Body of pancreas (tissue), 4 donors: ENCODE measurements at regions not wholly inside any gene's neighbourhood (a gene's known extent, or its start where the extent isn't known, plus 50 kb on each side); places are given as distances from the start of the nearest gene placed in this dataset.

Source experiments
- ATAC-seq: fragments of 150-250 bp; one replicate; pipeline ENCODE4 v1.9.1; 2016
- DNase-seq, 4 donors: peaks; one replicate each; pipeline ENCODE4 v3.0.0-alpha.2; 2019
- H3K27ac ChIP-seq, 4 donors: fragments of 200-600 bp; sonication (generic); 1 replicate in 3 of 4; 2 replicates in 1 of 4; pipeline versions ENCODE4 v1.5.1 to v1.6.1; 2016 to 2019; ENCODE audit warnings: mild to moderate bottlenecking in 1 of 4, mixed read lengths in 1 of 4, moderate library complexity in 1 of 4
- H3K27me3 ChIP-seq, 2 donors: fragments of 200-600 bp; sonication (generic); one replicate each; pipeline ENCODE4 v1.6.0; 2016; ENCODE audit warnings: mild to moderate bottlenecking in 1 of 2
- H3K36me3 ChIP-seq, 2 donors: fragments of 200-600 bp; sonication (generic); replicated peaks in 1 of 2; 2 replicates each; pipeline ENCODE4 v1.5.1; 2016; ENCODE audit warnings: low read depth in 2 of 2; ENCODE audit not compliant: insufficient read depth in 1 of 2
- H3K4me1 ChIP-seq: fragments of 200-600 bp; sonication (generic); one replicate; pipeline ENCODE4 v1.6.0; 2016
- H3K4me3 ChIP-seq, 2 donors: fragments of 200-600 bp; sonication (generic); 1 replicate in 1 of 2; 2 replicates in 1 of 2; pipeline ENCODE4 v1.5.1; 2016 to 2019
- H3K9me3 ChIP-seq, 3 donors: fragments of 200-600 bp; sonication (generic); 1 replicate in 2 of 3; 2 replicates in 1 of 3; pipeline ENCODE4 v1.5.1; 2016
- POLR2A ChIP-seq, 3 donors: fragments of 450-650 bp; IDR thresholded peaks; one replicate each; pipeline ENCODE4 v1.6.1; 2016; ENCODE audit warnings: antibody characterized with exemption in 3 of 3, mild to moderate bottlenecking in 2 of 3
- WGBS, 2 donors: methylation state at CpG; one replicate each; pipeline ENCODE4 v1.1.5; 2017; 5-methylcytosine and 5-hydroxymethylcytosine counted together
- intact Hi-C: fragments of 100-400 bp; cut with DNase I; formaldehyde crosslinking; loops from one replicate; pipeline ENCODE4 v1.15.1; 2023
- TF ChIP-seq, protein P1 (sequence below), 7 experiments: fragments of 450-650 bp in 4 of 7; fragments of 200-600 bp in 3 of 7; sonication (generic) in 3 of 7; IDR thresholded peaks; one replicate each; pipeline ENCODE4 v1.5.1; 2016 to 2019; ENCODE audit warnings: antibody characterized with exemption in 7 of 7

DNA sequence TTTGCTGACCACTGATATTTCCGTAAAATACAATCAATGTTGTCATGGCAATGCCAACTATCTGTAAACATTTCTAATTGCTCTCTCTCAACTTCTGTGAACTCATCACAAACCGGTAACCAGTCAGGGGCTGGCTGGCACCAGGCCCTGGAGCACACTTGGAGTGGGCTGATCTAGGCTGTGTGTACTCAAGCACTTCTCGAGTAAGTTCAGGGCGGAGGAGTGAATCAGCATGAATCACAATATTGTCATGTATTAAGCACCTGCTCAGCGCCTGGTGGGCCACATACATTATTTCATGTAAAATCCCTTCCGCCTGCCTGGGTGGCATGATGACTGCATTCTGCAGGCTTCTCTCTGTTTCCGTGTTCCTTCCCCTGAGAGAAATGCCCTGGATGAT, 212.4 kb downstream of the FOXD2 start:
- ATAC-seq, result no peak
- TF ChIP-seq, protein P1, sequence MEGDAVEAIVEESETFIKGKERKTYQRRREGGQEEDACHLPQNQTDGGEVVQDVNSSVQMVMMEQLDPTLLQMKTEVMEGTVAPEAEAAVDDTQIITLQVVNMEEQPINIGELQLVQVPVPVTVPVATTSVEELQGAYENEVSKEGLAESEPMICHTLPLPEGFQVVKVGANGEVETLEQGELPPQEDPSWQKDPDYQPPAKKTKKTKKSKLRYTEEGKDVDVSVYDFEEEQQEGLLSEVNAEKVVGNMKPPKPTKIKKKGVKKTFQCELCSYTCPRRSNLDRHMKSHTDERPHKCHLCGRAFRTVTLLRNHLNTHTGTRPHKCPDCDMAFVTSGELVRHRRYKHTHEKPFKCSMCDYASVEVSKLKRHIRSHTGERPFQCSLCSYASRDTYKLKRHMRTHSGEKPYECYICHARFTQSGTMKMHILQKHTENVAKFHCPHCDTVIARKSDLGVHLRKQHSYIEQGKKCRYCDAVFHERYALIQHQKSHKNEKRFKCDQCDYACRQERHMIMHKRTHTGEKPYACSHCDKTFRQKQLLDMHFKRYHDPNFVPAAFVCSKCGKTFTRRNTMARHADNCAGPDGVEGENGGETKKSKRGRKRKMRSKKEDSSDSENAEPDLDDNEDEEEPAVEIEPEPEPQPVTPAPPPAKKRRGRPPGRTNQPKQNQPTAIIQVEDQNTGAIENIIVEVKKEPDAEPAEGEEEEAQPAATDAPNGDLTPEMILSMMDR (IDR thresholded peaks at IDR 0.05), result no peak
- TF ChIP-seq POLR2A (IDR thresholded peaks at IDR 0.05), result no peak
- intact Hi-C loops, result no loop called here
- no peak overlapping the region for H3K27ac ChIP-seq
- 54% methylated on average over 7 of the region's 7 CpGs for WGBS, 2 donors
- H3K4me1 ChIP-seq, result no peaks in the 10 kb centered on the region
- DNase-seq, result peak in 2 of 4 donors; percentile 18 to 21
- no peaks in the 10 kb centered on the region for H3K9me3 ChIP-seq
- no peaks in the 10 kb centered on the region for H3K36me3 ChIP-seq
- no peaks in the 10 kb centered on the region for H3K27me3 ChIP-seq
- no peak overlapping the region for H3K4me3 ChIP-seq

DNA sequence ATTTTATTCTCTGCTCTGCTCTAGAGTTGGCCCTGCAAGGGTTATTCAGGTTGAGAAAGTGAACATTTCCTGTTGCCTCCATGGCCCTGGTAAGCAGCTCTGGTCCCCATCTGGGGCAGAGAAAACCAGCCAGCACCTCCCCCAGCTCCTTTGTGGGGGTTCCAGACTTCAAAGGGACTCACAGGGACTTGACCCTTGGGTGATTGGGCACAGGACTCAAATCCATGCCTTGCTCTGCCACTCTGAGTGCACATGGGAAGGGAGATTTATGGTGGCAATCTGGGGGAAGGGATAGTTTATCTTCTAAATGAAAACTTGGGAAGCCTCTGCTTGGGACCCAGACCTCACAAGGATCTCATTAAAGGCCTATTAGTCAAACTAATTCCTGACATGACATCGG, 212.8 kb downstream of the FOXD2 start:
- Histone ChIP-seq H3K36me3 (no peaks in the 10 kb centered on the region), H3K27ac (no peak overlapping the region), H3K27me3 (no peaks in the 10 kb centered on the region), H3K9me3 (no peaks in the 10 kb centered on the region), H3K4me1 (no peaks in the 10 kb centered on the region), H3K4me3 (no peak overlapping the region)
- intact Hi-C loops, result no loop called here
- TF ChIP-seq, protein P1 (IDR thresholded peaks at IDR 0.05), result no peak
- no peak for TF ChIP-seq POLR2A (IDR thresholded peaks at IDR 0.05)
- DNase-seq, result no peak
- 40 to 45% methylated on average over 1 of the region's 1 CpG for WGBS, 2 donors
- no peak for ATAC-seq

DNA sequence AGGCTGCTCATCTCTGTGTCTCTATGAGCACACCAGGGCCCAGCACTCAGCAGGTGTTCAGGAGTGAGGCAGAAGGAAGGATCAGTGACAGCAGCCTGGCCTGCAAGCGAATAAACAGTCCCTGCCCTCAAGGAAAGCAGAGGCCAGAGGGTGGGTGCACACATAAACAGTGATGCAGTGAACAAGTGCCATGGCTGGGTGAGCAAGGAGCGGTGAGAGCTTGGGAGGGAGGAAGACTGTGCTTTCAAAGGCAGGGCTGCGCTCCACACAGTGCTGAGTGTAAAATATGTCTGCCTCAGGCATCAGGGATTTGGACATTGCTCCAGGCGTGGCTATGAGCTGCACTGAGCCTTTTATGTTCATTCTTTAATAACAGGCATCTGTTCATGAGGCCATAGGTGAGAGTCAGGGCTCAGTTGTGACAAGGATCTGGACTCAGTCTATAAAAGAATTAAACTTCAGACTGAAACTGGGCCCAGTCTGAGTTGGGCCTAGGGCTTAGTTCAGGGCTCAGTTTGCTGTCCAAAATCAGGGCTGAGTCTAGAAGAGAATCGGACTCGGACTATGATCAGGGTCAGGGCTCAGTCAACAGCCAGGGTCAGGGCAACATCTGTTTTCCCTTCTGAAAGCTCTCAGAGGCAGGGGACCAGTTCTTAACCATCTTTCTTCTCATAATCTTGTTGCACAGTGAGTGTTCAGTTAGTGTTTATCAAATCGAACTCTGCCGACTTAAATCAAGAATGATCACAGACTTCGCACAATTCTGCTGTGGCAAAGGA, 213.7 kb downstream of the FOXD2 start:
- no peaks in the 10 kb centered on the region for H3K4me1 ChIP-seq
- DNase-seq (no peak), ATAC-seq (no peak)
- 62 to 71% methylated on average over 9 of the region's 9 CpGs for WGBS, 2 donors
- no peak overlapping the region for H3K27ac ChIP-seq
- no peaks in the 10 kb centered on the region for H3K9me3 ChIP-seq
- H3K36me3 ChIP-seq, result no peaks in the 10 kb centered on the region
- TF ChIP-seq, protein P1 (IDR thresholded peaks at IDR 0.05), result no peak
- TF ChIP-seq POLR2A (IDR thresholded peaks at IDR 0.05), result no peak
- no peaks in the 10 kb centered on the region for H3K27me3 ChIP-seq
- intact Hi-C loops, result no loop called here
- no peak overlapping the region for H3K4me3 ChIP-seq

DNA sequence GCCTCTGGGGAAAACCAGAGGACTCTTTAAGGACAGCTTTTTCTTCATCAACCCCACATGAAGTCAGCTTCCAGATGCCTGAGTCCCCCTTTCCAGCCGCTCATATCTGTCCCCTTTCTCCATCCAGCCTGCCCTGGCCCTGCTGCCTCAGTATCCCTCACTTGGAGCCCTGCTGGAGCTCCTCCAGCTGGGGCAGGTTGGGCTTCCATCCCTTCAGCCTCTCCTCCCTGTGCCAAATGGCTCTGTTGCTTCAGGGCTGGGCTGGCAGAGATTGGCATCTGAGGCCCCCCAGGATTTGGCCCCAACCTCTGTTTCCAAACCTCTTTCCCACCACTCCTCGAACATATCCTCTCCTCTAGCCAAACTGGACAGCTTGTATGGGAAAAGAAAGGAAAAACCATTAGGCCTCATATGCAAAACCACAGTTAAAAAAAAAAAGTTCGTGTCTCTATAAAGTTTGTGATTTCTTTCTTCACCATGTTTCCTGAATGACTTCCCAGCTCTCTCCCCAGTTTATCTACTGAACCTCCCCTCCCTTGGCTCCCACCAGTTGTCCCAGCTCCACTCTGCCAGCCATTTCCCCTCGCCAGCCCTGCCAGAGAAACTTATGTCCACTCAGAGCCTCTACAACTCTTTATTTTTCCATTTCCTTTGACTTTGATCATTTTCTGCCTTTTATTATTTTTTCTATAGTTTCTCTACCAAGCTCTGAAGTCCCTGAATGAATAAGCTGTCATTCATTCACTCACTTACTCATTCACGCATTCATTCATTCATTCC, 217.9 kb downstream of the FOXD2 start:
- ATAC-seq, result no peak
- Histone ChIP-seq H3K9me3 (no peaks in the 10 kb centered on the region), H3K36me3 (no peaks in the 10 kb centered on the region), H3K4me3 (no peak overlapping the region), H3K27ac (no peak overlapping the region), H3K4me1 (no peaks in the 10 kb centered on the region), H3K27me3 (no peaks in the 10 kb centered on the region)
- DNase-seq, result no peak
- intact Hi-C loops, result no loop called here
- WGBS, 2 donors, result 40 to 70% methylated on average over 5 of the region's 5 CpGs
- TF ChIP-seq, protein P1 (IDR thresholded peaks at IDR 0.05), result no peak
- no peak for TF ChIP-seq POLR2A (IDR thresholded peaks at IDR 0.05)
